MCF 10A (cell line): ENCODE measurements at regions not wholly inside any gene's neighbourhood (a gene's known extent, or its start where the extent isn't known, plus 50 kb on each side); places are given as distances from the start of the nearest gene placed in this dataset.

Source experiments
- BruUV-seq: library from RNA; stranded (reverse); fragments of 400-500 nt; replicated peaks from 2 replicates; lab custom pipeline; 2021; lab: Mats Ljungman, UMichigan
- CTCF ChIA-PET: fragments of 300-600 bp; sonication (Branson Sonifier 250); formaldehyde crosslinking; extraction: SDS; loops from one replicate; lab custom pipeline; 2021; ENCODE audit warnings: antibody characterized with exemption, inconsistent platforms; lab: Yijun Ruan, JAX
- POLR2A ChIA-PET: fragments of 300-600, 350-650 bp; sonication (Branson Sonifier 250); formaldehyde crosslinking; extraction: SDS; loops from one replicate; lab custom pipeline; 2020; ENCODE audit warnings: antibody characterized with exemption, inconsistent platforms; lab: Yijun Ruan, JAX
- DNase-seq: peaks from one replicate; pipeline ENCODE4 v3.0.0-alpha.2; 2018; ENCODE audit not compliant: unreplicated experiment
- H3K27ac Mint-ChIP-seq: one replicate; pipeline ENCODE4 v1.8.0; 2022; ENCODE audit warnings: mild to moderate bottlenecking, low read depth, mixed read lengths; ENCODE audit not compliant: unreplicated experiment
- H3K27me3 Mint-ChIP-seq: one replicate; pipeline ENCODE4 v1.8.0; 2022; ENCODE audit warnings: mixed read lengths; ENCODE audit not compliant: insufficient read depth, unreplicated experiment
- H3K36me3 Mint-ChIP-seq: one replicate; pipeline ENCODE4 v1.8.0; 2022; ENCODE audit warnings: mild to moderate bottlenecking, moderate library complexity, mixed read lengths; ENCODE audit not compliant: insufficient read depth, unreplicated experiment
- H3K4me1 Mint-ChIP-seq: one replicate; pipeline ENCODE4 v1.8.0; 2022; ENCODE audit warnings: mixed read lengths; ENCODE audit not compliant: insufficient read depth, unreplicated experiment
- H3K4me3 Mint-ChIP-seq: one replicate; pipeline ENCODE4 v1.8.0; 2022; ENCODE audit warnings: mild to moderate bottlenecking, moderate library complexity, mixed read lengths; ENCODE audit not compliant: unreplicated experiment
- H3K9me3 Mint-ChIP-seq: one replicate; pipeline ENCODE4 v1.8.0; 2022; ENCODE audit warnings: mixed read lengths; ENCODE audit not compliant: unreplicated experiment
- CTCF ChIP-seq: fragments of 200-600 bp; IDR thresholded peaks from one replicate; pipeline ENCODE4 v1.8.0; 2022; ENCODE audit warnings: antibody characterized with exemption, mild to moderate bottlenecking; ENCODE audit not compliant: unreplicated experiment
- intact Hi-C: fragments of 100-400 bp; cut with micrococcal nuclease; formaldehyde crosslinking; loops from 2 replicates; pipeline ENCODE4 v1.14.1; 2022

GRCh38 chr9:13500034-13500433 is 220.5 kb upstream of the MPDZ start:
- no peak for TF ChIP-seq CTCF
- Mint-ChIP-seq H3K4me3 (no peak overlapping the region), H3K27me3 (no peaks in the 10 kb centered on the region), H3K27ac (no peak overlapping the region), H3K9me3 (no peaks in the 10 kb centered on the region), H3K36me3 (no peaks in the 10 kb centered on the region), H3K4me1 (no peaks in the 10 kb centered on the region)
- ChIA-PET CTCF (interaction anchor here (0.7 kb wide), 1 partner anchor 13 kb away, joined by 3 read pairs; no protein-coding TSS in a partner anchor), POLR2A (interaction anchor here (1.1 to 1.3 kb wide), 2 partner anchors 12 to 13 kb away, joined by 3 to 4 read pairs; no protein-coding TSS in a partner anchor)
- intact Hi-C loops: no loop called here
- DNase-seq: no peak
- BruUV-seq: no TSS peak

GRCh38 chr9:13493697-13494096 is 214.2 kb upstream of the MPDZ start:
- no peak overlapping the region for H3K4me3 Mint-ChIP-seq
- H3K9me3 Mint-ChIP-seq: no peaks in the 10 kb centered on the region
- H3K27ac Mint-ChIP-seq: peak overlapping the region; percentile 63
- ChIA-PET POLR2A (interaction anchor here (0.5 to 3.3 kb wide), 14 partner anchors 9 to 700 kb away, joined by 3 to 22 read pairs (median 4); no protein-coding TSS in a partner anchor), CTCF (interaction anchor here (0.5 kb wide), 1 partner anchor 927 kb away, joined by 4 read pairs; no protein-coding TSS in a partner anchor)
- peaks cover 42% of the 10 kb centered on the region for H3K4me1 Mint-ChIP-seq
- no peaks in the 10 kb centered on the region for H3K36me3 Mint-ChIP-seq
- BruUV-seq: no TSS peak
- H3K27me3 Mint-ChIP-seq: no peaks in the 10 kb centered on the region
- intact Hi-C loops: no loop called here
- DNase-seq: peak; percentile 33
- no peak for TF ChIP-seq CTCF

GRCh38 chr9:13491493-13492424 is 212.3 kb upstream of the MPDZ start:
- intact Hi-C loops: no loop called here
- H3K9me3 Mint-ChIP-seq: no peaks in the 10 kb centered on the region
- H3K4me3 Mint-ChIP-seq: no peak overlapping the region
- no peaks in the 10 kb centered on the region for H3K36me3 Mint-ChIP-seq
- peak overlapping the region; percentile 41 for H3K27ac Mint-ChIP-seq
- ChIA-PET CTCF (interaction anchor here (1.2 to 1.3 kb wide), 3 partner anchors 64 to 197 kb away, joined by 3 to 6 read pairs (median 3); no protein-coding TSS in a partner anchor), POLR2A (interaction anchor here (0.6 to 3.3 kb wide), 4 partner anchors 21 to 226 kb away, joined by 3 to 22 read pairs (median 4); no protein-coding TSS in a partner anchor)
- no peaks in the 10 kb centered on the region for H3K27me3 Mint-ChIP-seq
- peaks cover 56% of the 10 kb centered on the region for H3K4me1 Mint-ChIP-seq
- BruUV-seq: no TSS peak
- TF ChIP-seq CTCF: no peak
- no peak for DNase-seq

DNA sequence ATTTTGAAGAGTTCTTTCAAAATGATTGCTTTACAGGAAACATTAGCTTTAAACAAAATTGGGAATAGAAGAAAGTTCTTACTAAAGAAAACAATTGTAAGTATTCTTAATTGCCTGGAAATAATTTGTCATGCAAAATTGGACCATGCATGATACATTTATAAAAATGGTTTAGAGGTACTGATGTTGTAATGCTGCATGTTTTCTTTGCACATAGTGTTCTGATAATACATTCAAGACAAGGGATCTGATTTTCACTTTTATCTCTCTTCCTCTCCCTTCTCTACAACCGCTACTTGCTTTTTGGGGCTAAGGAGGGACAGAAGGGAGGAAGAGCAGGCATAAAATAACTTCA is 211.6 kb upstream of the MPDZ start:
- ChIA-PET CTCF (interaction anchor here (1.2 to 1.3 kb wide), 2 partner anchors 69 to 198 kb away, joined by 3 to 6 read pairs; no protein-coding TSS in a partner anchor), POLR2A (interaction anchor here (0.6 to 1.1 kb wide), 6 partner anchors 16 to 451 kb away, joined by 3 to 4 read pairs (median 3); no protein-coding TSS in a partner anchor)

More for the DNA sequence above, 211.6 kb upstream of the MPDZ start:
- H3K27me3 Mint-ChIP-seq: no peaks in the 10 kb centered on the region
- H3K4me3 Mint-ChIP-seq: no peak overlapping the region
- no peak for TF ChIP-seq CTCF
- peak overlapping the region; percentile 41 for H3K27ac Mint-ChIP-seq
- BruUV-seq: no TSS peak
- H3K9me3 Mint-ChIP-seq: no peaks in the 10 kb centered on the region
- peaks cover 56% of the 10 kb centered on the region for H3K4me1 Mint-ChIP-seq
- no peaks in the 10 kb centered on the region for H3K36me3 Mint-ChIP-seq
- DNase-seq: no peak
- intact Hi-C loops: no loop called here
